ENCODE measurements at regions not wholly inside any gene's neighbourhood (a gene's known extent, or its start where the extent isn't known, plus 50 kb on each side); places are given as distances from the start of the nearest gene placed in this dataset.

- Histone ChIP-seq H3K27ac (ENCODE audit: low read depth, low read length) (no peak overlapping the region), H2BK120ac (ENCODE audit: insufficient read depth, low read length, poor library complexity) (no peak overlapping the region), H3K27me3 (ENCODE audit: insufficient read depth, low read length) (no peaks in the 10 kb centered on the region), H4K91ac (ENCODE audit: low read depth, low read length) (no peak overlapping the region), H3K36me3 (ENCODE audit: control insufficient read depth in 1 of 2, insufficient read depth in 2 of 2, low read length in 2 of 2) (no peaks in the 10 kb centered on the region), H3K9me3 (ENCODE audit: insufficient read depth, low read depth, low read length) (peaks cover 23% of the 10 kb centered on the region), H3K9ac (ENCODE audit: low read length) (no peak overlapping the region), H3K4ac (ENCODE audit: low read depth, low read length) (no peak overlapping the region), H3K79me1 (ENCODE audit: low read length) (no peaks in the 10 kb centered on the region), H3K23ac (ENCODE audit: low read length) (no peak overlapping the region), H3K4me1 (ENCODE audit: control insufficient read depth in 1 of 2, insufficient read depth in 2 of 2, low read length in 2 of 2) (no peaks in the 10 kb centered on the region), H3K4me3 (ENCODE audit: low read depth, low read length) (no peak overlapping the region), H3K79me2 (ENCODE audit: control insufficient read depth, insufficient read depth, low read length, poor library complexity) (no peaks in the 10 kb centered on the region), H3K4me2 (ENCODE audit: low read length) (no peak overlapping the region), H2AFZ (ENCODE audit: insufficient read depth, low read length, poor library complexity) (no peak overlapping the region), H4K12ac (ENCODE audit: low read depth, low read length) (no peak overlapping the region), H2BK5ac (ENCODE audit: low read depth, low read length, poor library complexity) (no peak overlapping the region), H2BK12ac (ENCODE audit: low read length) (no peak overlapping the region), H4K8ac (ENCODE audit: low read depth, low read length) (no peak overlapping the region), H3K14ac (ENCODE audit: low read length) (no peak overlapping the region), H2AK5ac (ENCODE audit: low read length) (no peak overlapping the region), H3K18ac (ENCODE audit: low read length) (no peak overlapping the region)
- no CpG with 5 or more reads among the region's 8 CpGs for WGBS (ENCODE audit: extremely low coverage, insufficient coverage, insufficient read length)
- DNase-seq: no peak
Measured at GRCh38 chr14:106681161-106681560, 1154.8 kb downstream of the TMEM121 start.

- H3K79me1 ChIP-seq (ENCODE audit: low read length): no peaks in the 10 kb centered on the region
- H3K9me3 ChIP-seq (ENCODE audit: insufficient read depth, low read depth, low read length): peaks cover 25% of the 10 kb centered on the region
- no peak overlapping the region for H4K8ac ChIP-seq (ENCODE audit: low read depth, low read length)
- H2AK5ac ChIP-seq (ENCODE audit: low read length): no peak overlapping the region
- H3K36me3 ChIP-seq (ENCODE audit: control insufficient read depth in 1 of 2, insufficient read depth in 2 of 2, low read length in 2 of 2): no peaks in the 10 kb centered on the region
- H3K27ac ChIP-seq (ENCODE audit: low read depth, low read length): no peak overlapping the region
- H3K14ac ChIP-seq (ENCODE audit: low read length): no peak overlapping the region
- H2AFZ ChIP-seq (ENCODE audit: insufficient read depth, low read length, poor library complexity): no peak overlapping the region
- H3K4me2 ChIP-seq (ENCODE audit: low read length): no peak overlapping the region
- no peaks in the 10 kb centered on the region for H3K27me3 ChIP-seq (ENCODE audit: insufficient read depth, low read length)
- no peak overlapping the region for H3K4me3 ChIP-seq (ENCODE audit: low read depth, low read length)
- no peak overlapping the region for H3K4ac ChIP-seq (ENCODE audit: low read depth, low read length)
- H2BK12ac ChIP-seq (ENCODE audit: low read length): no peak overlapping the region
- no peak overlapping the region for H2BK5ac ChIP-seq (ENCODE audit: low read depth, low read length, poor library complexity)
- H3K23ac ChIP-seq (ENCODE audit: low read length): no peak overlapping the region
- no peak for DNase-seq
- no peak overlapping the region for H3K9ac ChIP-seq (ENCODE audit: low read length)
- H3K4me1 ChIP-seq (ENCODE audit: control insufficient read depth in 1 of 2, insufficient read depth in 2 of 2, low read length in 2 of 2): no peaks in the 10 kb centered on the region
- H4K12ac ChIP-seq (ENCODE audit: low read depth, low read length): no peak overlapping the region
- H3K18ac ChIP-seq (ENCODE audit: low read length): no peak overlapping the region
- no peaks in the 10 kb centered on the region for H3K79me2 ChIP-seq (ENCODE audit: control insufficient read depth, insufficient read depth, low read length, poor library complexity)
- no peak overlapping the region for H2BK120ac ChIP-seq (ENCODE audit: insufficient read depth, low read length, poor library complexity)
- H4K91ac ChIP-seq (ENCODE audit: low read depth, low read length): no peak overlapping the region
- WGBS (ENCODE audit: extremely low coverage, insufficient coverage, insufficient read length): no CpG with 5 or more reads among the region's 2 CpGs
Measured at GRCh38 chr14:106681568-106681967, 1155.2 kb downstream of the TMEM121 start.

GRCh38 chr14:106683631-106684030 is 1157.2 kb downstream of the TMEM121 start:
- WGBS (ENCODE audit: extremely low coverage, insufficient coverage, insufficient read length): no CpG with 5 or more reads among the region's 4 CpGs
- Histone ChIP-seq H4K8ac (ENCODE audit: low read depth, low read length) (no peak overlapping the region), H3K36me3 (ENCODE audit: control insufficient read depth in 1 of 2, insufficient read depth in 2 of 2, low read length in 2 of 2) (no peaks in the 10 kb centered on the region), H3K4me3 (ENCODE audit: low read depth, low read length) (no peak overlapping the region), H3K23ac (ENCODE audit: low read length) (no peak overlapping the region), H2BK12ac (ENCODE audit: low read length) (no peak overlapping the region), H2AK5ac (ENCODE audit: low read length) (no peak overlapping the region), H3K4ac (ENCODE audit: low read depth, low read length) (no peak overlapping the region), H3K18ac (ENCODE audit: low read length) (no peak overlapping the region), H3K4me1 (ENCODE audit: control insufficient read depth in 1 of 2, insufficient read depth in 2 of 2, low read length in 2 of 2) (no peaks in the 10 kb centered on the region), H3K79me2 (ENCODE audit: control insufficient read depth, insufficient read depth, low read length, poor library complexity) (no peaks in the 10 kb centered on the region), H3K27ac (ENCODE audit: low read depth, low read length) (no peak overlapping the region), H3K9ac (ENCODE audit: low read length) (no peak overlapping the region), H3K27me3 (ENCODE audit: insufficient read depth, low read length) (no peaks in the 10 kb centered on the region), H4K12ac (ENCODE audit: low read depth, low read length) (no peak overlapping the region), H3K79me1 (ENCODE audit: low read length) (no peaks in the 10 kb centered on the region), H3K4me2 (ENCODE audit: low read length) (no peak overlapping the region), H3K9me3 (ENCODE audit: insufficient read depth, low read depth, low read length) (peaks cover 26% of the 10 kb centered on the region), H2BK5ac (ENCODE audit: low read depth, low read length, poor library complexity) (no peak overlapping the region), H2BK120ac (ENCODE audit: insufficient read depth, low read length, poor library complexity) (no peak overlapping the region), H4K91ac (ENCODE audit: low read depth, low read length) (no peak overlapping the region), H3K14ac (ENCODE audit: low read length) (no peak overlapping the region), H2AFZ (ENCODE audit: insufficient read depth, low read length, poor library complexity) (no peak overlapping the region)
- DNase-seq: no peak

GRCh38 chr14:106686533-106686932 is 1160.2 kb downstream of the TMEM121 start:
- no peak overlapping the region for H3K27ac ChIP-seq (ENCODE audit: low read depth, low read length)
- DNase-seq: no peak
- no peak overlapping the region for H2BK120ac ChIP-seq (ENCODE audit: insufficient read depth, low read length, poor library complexity)
- H4K91ac ChIP-seq (ENCODE audit: low read depth, low read length): no peak overlapping the region
- no peak overlapping the region for H3K18ac ChIP-seq (ENCODE audit: low read length)
- no peak overlapping the region for H3K9ac ChIP-seq (ENCODE audit: low read length)
- no peak overlapping the region for H3K4me3 ChIP-seq (ENCODE audit: low read depth, low read length)
- H2BK12ac ChIP-seq (ENCODE audit: low read length): no peak overlapping the region
- H3K36me3 ChIP-seq (ENCODE audit: control insufficient read depth in 1 of 2, insufficient read depth in 2 of 2, low read length in 2 of 2): no peaks in the 10 kb centered on the region
- H4K12ac ChIP-seq (ENCODE audit: low read depth, low read length): no peak overlapping the region
- H3K27me3 ChIP-seq (ENCODE audit: insufficient read depth, low read length): no peaks in the 10 kb centered on the region
- no peak overlapping the region for H4K8ac ChIP-seq (ENCODE audit: low read depth, low read length)
- no CpG with 5 or more reads among the region's 5 CpGs for WGBS (ENCODE audit: extremely low coverage, insufficient coverage, insufficient read length)
- H3K23ac ChIP-seq (ENCODE audit: low read length): no peak overlapping the region
- no peaks in the 10 kb centered on the region for H3K4me1 ChIP-seq (ENCODE audit: control insufficient read depth in 1 of 2, insufficient read depth in 2 of 2, low read length in 2 of 2)
- H2AFZ ChIP-seq (ENCODE audit: insufficient read depth, low read length, poor library complexity): no peak overlapping the region
- no peak overlapping the region for H3K4me2 ChIP-seq (ENCODE audit: low read length)
- H3K14ac ChIP-seq (ENCODE audit: low read length): no peak overlapping the region
- H3K79me2 ChIP-seq (ENCODE audit: control insufficient read depth, insufficient read depth, low read length, poor library complexity): no peaks in the 10 kb centered on the region
- no peak overlapping the region for H2BK5ac ChIP-seq (ENCODE audit: low read depth, low read length, poor library complexity)
- H3K79me1 ChIP-seq (ENCODE audit: low read length): no peaks in the 10 kb centered on the region
- H3K4ac ChIP-seq (ENCODE audit: low read depth, low read length): no peak overlapping the region
- H2AK5ac ChIP-seq (ENCODE audit: low read length): no peak overlapping the region
- peaks cover 18% of the 10 kb centered on the region for H3K9me3 ChIP-seq (ENCODE audit: insufficient read depth, low read depth, low read length)
